Psoas muscle (tissue), 7 donors: ENCODE measurements at regions not wholly inside any gene's neighbourhood (a gene's known extent, or its start where the extent isn't known, plus 50 kb on each side); places are given as distances from the start of the nearest gene placed in this dataset.

Experiments
- ATAC-seq, 4 donors: fragments of 200-7000 bp; cut with Tn5 transposase; one replicate each; pipeline ENCODE4 v1.9.1; 2020; ENCODE audit warnings: moderate library complexity in 3 of 4, mild to moderate bottlenecking in 2 of 4
- DNase-seq, 2 donors: peaks; one replicate each; pipeline ENCODE4 v3.0.0-alpha.2; 2020
- H3K27ac ChIP-seq: fragments of 200-600 bp; one replicate; pipeline ENCODE4 v1.8.0; 2022
- H3K27me3 ChIP-seq, 3 donors: fragments of 200-600 bp in 1 of 3; one replicate each; pipeline versions ENCODE4 v1.6.1 to v1.8.0; 2013 to 2022; ENCODE audit warnings: low read length in 2 of 3, mild to moderate bottlenecking in 2 of 3, moderate library complexity in 1 of 3; ENCODE audit not compliant: insufficient read depth in 3 of 3
- H3K36me3 ChIP-seq, 2 donors: fragments of 200-600 bp in 1 of 2; one replicate each; pipeline versions ENCODE4 v1.6.1 to v1.8.0; 2013 to 2022; ENCODE audit warnings: low read depth in 1 of 2, mild to moderate bottlenecking in 1 of 2, moderate library complexity in 1 of 2; ENCODE audit not compliant: insufficient read depth in 1 of 2
- H3K4me1 ChIP-seq: fragments of 200-600 bp; one replicate; pipeline ENCODE4 v1.8.0; 2022
- H3K4me3 ChIP-seq: fragments of 200-600 bp; one replicate; pipeline ENCODE4 v1.8.0; 2022; ENCODE audit warnings: mild to moderate bottlenecking
- H3K9me3 ChIP-seq: fragments of 200-600 bp; one replicate; pipeline ENCODE4 v1.8.0; 2022
- CTCF ChIP-seq: fragments of 200-600 bp; IDR thresholded peaks from one replicate; pipeline ENCODE4 v1.8.0; 2022; ENCODE audit warnings: antibody characterized with exemption
- WGBS, 3 donors: extraction: QIAGEN DNeasy Blood & Tissue Kit; methylation state at CpG; one replicate each; pipeline versions ENCODE4 v1.1.6 to v1.1.7; 2013; 5-methylcytosine and 5-hydroxymethylcytosine counted together
- intact Hi-C, 2 donors: fragments of 100-400 bp; cut with DNase I; formaldehyde crosslinking; loops; one replicate each; pipeline versions ENCODE4 v1.11.0 to v1.14.2; 2022
- donor health status: healthy with polysubstance abuse.
- donor health status: DM: no; HTN: no; CAD: no; lungs with moderate emphysema.
- donor health status: Bipolar disorder and iron deficiency.
- donor health status: healthy.
- donor health status: DM: yes; HTN: yes; CAD: no.
- donor health status: DM: no; HTN: no; CAD: no.
- donor health status: DM: yes; HTN: yes; CAD: no.

- intact Hi-C loops: no loop called here
- Histone ChIP-seq H3K27me3 (no peaks in the 10 kb centered on the region), H3K36me3 (no peaks in the 10 kb centered on the region), H3K27ac (no peak overlapping the region), H3K4me3 (no peak overlapping the region), H3K4me1 (no peaks in the 10 kb centered on the region), H3K9me3 (no peaks in the 10 kb centered on the region)
- ATAC-seq (no peak), DNase-seq (no peak)
- no peak for TF ChIP-seq CTCF
- 78 to 86% (median 81%) methylated on average over 11 of the region's 11 CpGs for whole genome bisulfite sequencing, 3 donors
Observed at GRCh38 chr7:46568420-46569132, 647.5 kb upstream of the IGFBP3 start.

GRCh38 chr7:46567858-46568257 is 646.8 kb upstream of the IGFBP3 start:
- Histone ChIP-seq H3K4me1 (no peaks in the 10 kb centered on the region), H3K4me3 (no peak overlapping the region), H3K36me3 (no peaks in the 10 kb centered on the region), H3K9me3 (no peaks in the 10 kb centered on the region), H3K27ac (no peak overlapping the region), H3K27me3 (no peaks in the 10 kb centered on the region)
- no peak for DNase-seq
- no peak for ATAC-seq
- intact Hi-C loops: no loop called here
- WGBS, 3 donors: 64 to 72% (median 68%) methylated on average over 6 of the region's 6 CpGs
- TF ChIP-seq CTCF: no peak

- ATAC-seq: no peak
- H3K9me3 ChIP-seq: no peaks in the 10 kb centered on the region
- no peak for DNase-seq
- no peaks in the 10 kb centered on the region for H3K4me1 ChIP-seq
- intact Hi-C loops: no loop called here
- WGBS, 3 donors: 85 to 90% (median 86%) methylated on average over 4 of the region's 4 CpGs
- no peak for TF ChIP-seq CTCF
- H3K36me3 ChIP-seq: no peaks in the 10 kb centered on the region
- H3K27me3 ChIP-seq: no peaks in the 10 kb centered on the region
- H3K27ac ChIP-seq: no peak overlapping the region
- H3K4me3 ChIP-seq: no peak overlapping the region
Observed at GRCh38 chr7:46566097-46566774, 645.2 kb upstream of the IGFBP3 start.

- ATAC-seq: no peak
- no peak overlapping the region for H3K4me3 ChIP-seq
- no peaks in the 10 kb centered on the region for H3K36me3 ChIP-seq
- no peaks in the 10 kb centered on the region for H3K4me1 ChIP-seq
- 94 to 96% (median 95%) methylated on average over 5 of the region's 5 CpGs for WGBS, 3 donors
- no peak for DNase-seq
- no peaks in the 10 kb centered on the region for H3K9me3 ChIP-seq
- no peak overlapping the region for H3K27ac ChIP-seq
- H3K27me3 ChIP-seq: no peaks in the 10 kb centered on the region
- TF ChIP-seq CTCF: no peak
- intact Hi-C loops: no loop called here
Observed at GRCh38 chr7:46565253-46566096, 644.4 kb upstream of the IGFBP3 start.
